SHP77 (cell line): ENCODE measurements at regions not wholly inside any gene's neighbourhood (a gene's known extent, or its start where the extent isn't known, plus 50 kb on each side); places are given as distances from the start of the nearest gene placed in this dataset.

Experiments used
- DNase-seq, 2 experiments: peaks; one replicate each; lab custom pipeline; 2025; lab: John Stamatoyannopoulos, UW

- no peak for DNase-seq
These were observed 359.4 kb downstream of the GPAM start for GRCh38 chr10:111824128-111824527.

- no peak for DNase-seq
These were observed 353.2 kb downstream of the GPAM start for GRCh38 chr10:111830359-111830758.

GRCh38 chr10:111831058-111831457, 352.5 kb downstream of the GPAM start:
- no peak for DNase-seq

GRCh38 chr10:111833251-111833650, 350.3 kb downstream of the GPAM start:
- DNase-seq = no peak

GRCh38 chr10:111835574-111835973, 348.0 kb downstream of the GPAM start:
- DNase-seq = no peak

GRCh38 chr10:111836064-111836463, 347.5 kb downstream of the GPAM start:
- no peak for DNase-seq

GRCh38 chr10:111836571-111836970, 347.0 kb downstream of the GPAM start:
- no peak for DNase-seq

GRCh38 chr10:111837086-111837485, 346.5 kb downstream of the GPAM start:
- no peak for DNase-seq

- DNase-seq = no peak
These were observed 345.6 kb downstream of the GPAM start for GRCh38 chr10:111837985-111838384.

GRCh38 chr10:111840546-111840945, 343.0 kb downstream of the GPAM start:
- no peak for DNase-seq

GRCh38 chr10:111852801-111853200, 330.8 kb downstream of the GPAM start:
- DNase-seq = no peak

GRCh38 chr10:111856631-111857030, 326.9 kb downstream of the GPAM start:
- no peak for DNase-seq

- DNase-seq = no peak
These were observed 318.0 kb downstream of the GPAM start for GRCh38 chr10:111865550-111865949.

- DNase-seq = no peak
These were observed 312.1 kb downstream of the GPAM start for GRCh38 chr10:111871458-111871857.

GRCh38 chr10:111872591-111872990, 311.0 kb downstream of the GPAM start:
- no peak for DNase-seq

GRCh38 chr10:111873041-111873440, 310.5 kb downstream of the GPAM start:
- no peak for DNase-seq

GRCh38 chr10:111873621-111874135, 309.9 kb downstream of the GPAM start:
- no peak for DNase-seq

GRCh38 chr10:111874576-111874975, 309.0 kb downstream of the GPAM start:
- no peak for DNase-seq

- DNase-seq = no peak
These were observed 307.8 kb downstream of the GPAM start for GRCh38 chr10:111875725-111876124.

- no peak for DNase-seq
These were observed 306.3 kb downstream of the GPAM start for GRCh38 chr10:111877258-111877657.

- no peak for DNase-seq
These were observed 303.6 kb downstream of the GPAM start for GRCh38 chr10:111879969-111880368.

- no peak for DNase-seq
These were observed 298.5 kb downstream of the GPAM start for GRCh38 chr10:111885046-111885445.

GRCh38 chr10:111885919-111886318, 297.6 kb downstream of the GPAM start:
- no peak for DNase-seq

- no peak for DNase-seq
These were observed 296.3 kb downstream of the GPAM start for GRCh38 chr10:111887266-111887665.

- no peak for DNase-seq
These were observed 293.5 kb downstream of the GPAM start for GRCh38 chr10:111890046-111890445.
